H9 (cell line): ENCODE measurements at regions not wholly inside any gene's neighbourhood (a gene's known extent, or its start where the extent isn't known, plus 50 kb on each side); places are given as distances from the start of the nearest gene placed in this dataset.

Experiments
- DNase-seq: peaks from one replicate; pipeline ENCODE4 v3.0.0-alpha.2; 2017
- H2AFZ ChIP-seq: one replicate; pipeline ENCODE4 v1.6.1; 2013; ENCODE audit warnings: mild to moderate bottlenecking, low read length, control low read depth, moderate library complexity
- H2AK5ac ChIP-seq: 2 replicates; pipeline ENCODE4 v1.6.1; 2013; ENCODE audit warnings: low read length, control low read depth, mixed read lengths; ENCODE audit not compliant: insufficient read length
- H2BK120ac ChIP-seq: one replicate; pipeline ENCODE4 v1.6.1; 2013; ENCODE audit warnings: low read depth, mild to moderate bottlenecking, low read length, control low read depth, inconsistent platforms; ENCODE audit not compliant: poor library complexity, severe bottlenecking
- H2BK12ac ChIP-seq: 2 replicates; pipeline ENCODE4 v1.6.1; 2013; ENCODE audit warnings: low read length, control low read depth, mixed read lengths, low read depth; ENCODE audit not compliant: insufficient read length
- H2BK15ac ChIP-seq: 2 replicates; pipeline ENCODE4 v1.6.1; 2013; ENCODE audit warnings: low read depth, low read length, control low read depth
- H2BK20ac ChIP-seq: one replicate; pipeline ENCODE4 v1.6.1; 2013; ENCODE audit warnings: low read depth, mild to moderate bottlenecking, low read length, control low read depth, inconsistent platforms; ENCODE audit not compliant: poor library complexity, severe bottlenecking
- H2BK5ac ChIP-seq: 2 replicates; pipeline ENCODE4 v1.6.1; 2013; ENCODE audit warnings: low read length, control low read depth, mixed read lengths; ENCODE audit not compliant: insufficient read length
- H3K14ac ChIP-seq: 2 replicates; pipeline ENCODE4 v1.6.1; 2013; ENCODE audit warnings: low read length, control low read depth; ENCODE audit not compliant: insufficient read depth
- H3K18ac ChIP-seq: 2 replicates; pipeline ENCODE4 v1.6.1; 2013; ENCODE audit warnings: low read depth, mild to moderate bottlenecking, mixed read lengths, low read length, control low read depth; ENCODE audit not compliant: insufficient read length
- H3K23ac ChIP-seq: 2 replicates; pipeline ENCODE4 v1.6.1; 2013; ENCODE audit warnings: low read length, control low read depth, mixed read lengths, low read depth; ENCODE audit not compliant: insufficient read length
- H3K23me2 ChIP-seq: 2 replicates; pipeline ENCODE4 v1.6.1; 2013; ENCODE audit warnings: low read depth, mild to moderate bottlenecking, mixed read lengths, low read length, control low read depth; ENCODE audit not compliant: insufficient read length, poor library complexity, severe bottlenecking
- H3K27ac ChIP-seq: 2 replicates; pipeline ENCODE4 v1.5.1; 2013; ENCODE audit warnings: low read length, control low read depth, mixed read lengths, low read depth; ENCODE audit not compliant: insufficient read length
- H3K27me3 ChIP-seq: 2 replicates; pipeline ENCODE4 v1.6.1; 2013; ENCODE audit warnings: low read length, control low read depth, inconsistent platforms; ENCODE audit not compliant: insufficient read depth
- H3K4ac ChIP-seq: 2 replicates; pipeline ENCODE4 v1.6.1; 2013; ENCODE audit warnings: low read depth, mild to moderate bottlenecking, control low read depth, inconsistent platforms, low read length, moderate library complexity
- H3K4me1 ChIP-seq: 2 replicates; pipeline ENCODE4 v1.6.1; 2013; ENCODE audit warnings: low read length, control low read depth, inconsistent platforms; ENCODE audit not compliant: insufficient read depth
- H3K4me2 ChIP-seq: 2 replicates; pipeline ENCODE4 v1.6.1; 2013; ENCODE audit warnings: low read length, control low read depth, mixed read lengths; ENCODE audit not compliant: insufficient read length, insufficient read depth
- H3K56ac ChIP-seq: 2 replicates; pipeline ENCODE4 v1.6.1; 2013; ENCODE audit warnings: low read depth, mild to moderate bottlenecking, mixed read lengths, low read length, control low read depth; ENCODE audit not compliant: insufficient read length
- H3K79me1 ChIP-seq: 2 replicates; pipeline ENCODE4 v1.6.1; 2013; ENCODE audit warnings: low read depth, mild to moderate bottlenecking, moderate library complexity, low read length, control low read depth, inconsistent platforms; ENCODE audit not compliant: insufficient read depth, poor library complexity, severe bottlenecking
- H3K79me2 ChIP-seq: 2 replicates; pipeline ENCODE4 v1.6.1; 2013; ENCODE audit warnings: low read length, control low read depth, inconsistent platforms; ENCODE audit not compliant: insufficient read depth
- H3K9ac ChIP-seq: 2 replicates; pipeline ENCODE4 v1.6.1; 2013; ENCODE audit warnings: low read length, control low read depth, mixed read lengths; ENCODE audit not compliant: insufficient read length; ENCODE audit errors: extremely low read depth
- H3K9me3 ChIP-seq: one replicate; pipeline ENCODE4 v1.6.1; 2013; ENCODE audit warnings: low read depth, low read length, inconsistent platforms; ENCODE audit not compliant: control insufficient read depth
- H3T11ph ChIP-seq: one replicate; pipeline ENCODE4 v1.6.1; 2013; ENCODE audit warnings: mild to moderate bottlenecking, low read length, control low read depth, inconsistent platforms
- H4K20me1 ChIP-seq: one replicate; pipeline ENCODE4 v1.6.1; 2013; ENCODE audit not compliant: control insufficient read depth, insufficient read length, insufficient read depth
- H4K5ac ChIP-seq: 2 replicates; pipeline ENCODE4 v1.6.1; 2013; ENCODE audit warnings: low read depth, mild to moderate bottlenecking, mixed read lengths, low read length, control low read depth; ENCODE audit not compliant: insufficient read length
- H4K8ac ChIP-seq: replicated peaks from 2 replicates; pipeline ENCODE4 v1.6.1; 2013; ENCODE audit warnings: low read length, control low read depth, mixed read lengths, low read depth; ENCODE audit not compliant: insufficient read length
- H4K91ac ChIP-seq: 2 replicates; pipeline ENCODE4 v1.6.1; 2013; ENCODE audit warnings: low read depth, mild to moderate bottlenecking, moderate library complexity, mixed read lengths, low read length, control low read depth; ENCODE audit not compliant: insufficient read length
- H3K27ac Mint-ChIP-seq, 3 experiments: 2 replicates in 2 of 3; 3 replicates in 1 of 3; pipeline ENCODE4 v1.8.0; 2020 to 2021; ENCODE audit warnings: mixed read lengths in 3 of 3, mild to moderate bottlenecking in 1 of 3, moderate library complexity in 1 of 3
- H3K27me3 Mint-ChIP-seq: 2 replicates; pipeline ENCODE4 v1.8.0; 2021; ENCODE audit warnings: low read depth, mild to moderate bottlenecking, moderate library complexity, mixed read lengths
- H3K36me3 Mint-ChIP-seq, 3 experiments: 2 replicates in 2 of 3; 3 replicates in 1 of 3; pipeline ENCODE4 v1.8.0; 2020 to 2021; ENCODE audit warnings: low read depth in 3 of 3, mixed read lengths in 3 of 3; ENCODE audit not compliant: insufficient read depth in 1 of 3
- H3K4me1 Mint-ChIP-seq, 2 experiments: 2 replicates each; pipeline ENCODE4 v1.8.0; 2020; ENCODE audit warnings: mixed read lengths in 2 of 2
- H3K4me3 Mint-ChIP-seq, 2 experiments: 2 replicates in 1 of 2; 3 replicates in 1 of 2; pipeline ENCODE4 v1.8.0; 2020 to 2021; ENCODE audit warnings: mild to moderate bottlenecking in 2 of 2, mixed read lengths in 2 of 2, moderate library complexity in 1 of 2
- H3K9me3 Mint-ChIP-seq, 2 experiments: 2 replicates in 1 of 2; 3 replicates in 1 of 2; pipeline ENCODE4 v1.8.0; 2020; ENCODE audit warnings: mild to moderate bottlenecking in 2 of 2, mixed read lengths in 2 of 2, moderate library complexity in 1 of 2
- CTCF ChIP-seq: fragments of 200-600 bp; sonication (generic); conservative IDR thresholded peaks from 3 replicates; pipeline ENCODE4 v1.8.0; 2021; ENCODE audit warnings: antibody characterized with exemption, mild to moderate bottlenecking
- WGBS: extraction: QIAGEN DNeasy Blood & Tissue Kit; methylation state at CpG from one replicate; pipeline ENCODE4 v1.1.7; 2013; ENCODE audit warnings: missing lambda C conversion rate, low lambda C conversion rate, mixed read lengths; ENCODE audit not compliant: insufficient read length; ENCODE audit errors: extremely low coverage; 5-methylcytosine and 5-hydroxymethylcytosine counted together

GRCh38 chr17:73744411-73744810 is 100.2 kb upstream of the SDK2 start:
- H3K36me3 Mint-ChIP-seq = peaks cover 0 to 5% (median 0%) of the 10 kb centered on the region in 3 experiments; a peak in 2 of 7 replicates
- H3K27ac Mint-ChIP-seq = no peak overlapping the region
- H3K9me3 ChIP-seq = no peaks in the 10 kb centered on the region
- no peak overlapping the region for H3K9ac ChIP-seq
- no peak overlapping the region for H4K5ac ChIP-seq
- peaks cover 37% of the 10 kb centered on the region for H3K27me3 Mint-ChIP-seq
- H3K4me1 Mint-ChIP-seq = peaks cover 11 to 39% of the 10 kb centered on the region in 2 experiments
- DNase-seq = no peak
- H2BK20ac ChIP-seq = no peak overlapping the region
- H4K8ac ChIP-seq = no peak overlapping the region
- no peak for TF ChIP-seq CTCF
- H3K4me2 ChIP-seq = no peak overlapping the region
- H3T11ph ChIP-seq = no peak overlapping the region
- H3K4me3 Mint-ChIP-seq = no peak overlapping the region
- H3K79me2 ChIP-seq = no peaks in the 10 kb centered on the region
- H3K14ac ChIP-seq = no peak overlapping the region
- no peak overlapping the region for H4K91ac ChIP-seq
- no CpG with 5 or more reads among the region's 7 CpGs for WGBS
- no peaks in the 10 kb centered on the region for H4K20me1 ChIP-seq
- no peak overlapping the region for H2BK12ac ChIP-seq
- H3K18ac ChIP-seq = no peak overlapping the region
- H3K56ac ChIP-seq = no peak overlapping the region
- H3K4ac ChIP-seq = no peak overlapping the region
- no peaks in the 10 kb centered on the region for H3K27me3 ChIP-seq
- H2AFZ ChIP-seq = no peak overlapping the region
- H3K23me2 ChIP-seq = no peaks in the 10 kb centered on the region
- H2BK15ac ChIP-seq = no peak overlapping the region
- H3K23ac ChIP-seq = no peak overlapping the region
- H2BK5ac ChIP-seq = no peak overlapping the region
- H3K27ac ChIP-seq = no peak overlapping the region
- no peak overlapping the region for H2BK120ac ChIP-seq
- no peaks in the 10 kb centered on the region for H3K79me1 ChIP-seq
- no peak overlapping the region for H2AK5ac ChIP-seq
- peaks cover 6 to 8% of the 10 kb centered on the region in 2 experiments; a peak in 4 of 5 replicates for H3K9me3 Mint-ChIP-seq
- H3K4me1 ChIP-seq = no peaks in the 10 kb centered on the region
